ENCODE measurements at regions not wholly inside any gene's neighbourhood (a gene's known extent, or its start where the extent isn't known, plus 50 kb on each side); places are given as distances from the start of the nearest gene placed in this dataset.

DNA sequence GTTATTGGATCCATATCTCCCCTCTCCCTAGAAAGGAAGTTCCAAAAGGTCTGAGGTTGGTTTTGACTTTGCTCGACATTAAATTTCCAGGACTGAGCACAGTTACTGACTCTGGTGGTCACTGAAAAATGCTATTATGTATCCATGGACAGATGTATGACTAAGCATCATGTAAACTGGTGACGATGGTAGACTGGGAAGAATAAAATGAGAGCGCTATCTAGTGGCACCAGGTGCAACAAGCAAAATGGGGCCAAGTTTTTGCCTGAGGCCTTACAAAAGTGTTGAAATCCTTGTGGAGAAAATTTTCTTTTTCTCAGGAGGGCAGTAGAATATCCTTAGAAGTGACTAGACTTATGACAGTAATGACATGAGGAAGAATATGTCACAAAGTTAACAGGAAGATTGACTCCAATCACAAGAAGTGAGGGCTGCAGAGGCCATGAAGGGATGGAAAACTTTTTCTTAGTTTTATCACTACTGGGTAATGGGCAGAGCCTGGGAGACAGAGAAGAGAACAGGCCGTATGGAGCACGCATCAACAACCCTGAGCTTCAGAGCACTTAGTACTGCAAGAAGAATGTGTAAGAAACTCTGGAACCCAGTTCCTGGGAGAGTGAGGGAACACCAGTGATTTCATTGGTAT, 88.9 kb upstream of the ELOVL5 start:
- TF ChIP-seq, protein P1, sequence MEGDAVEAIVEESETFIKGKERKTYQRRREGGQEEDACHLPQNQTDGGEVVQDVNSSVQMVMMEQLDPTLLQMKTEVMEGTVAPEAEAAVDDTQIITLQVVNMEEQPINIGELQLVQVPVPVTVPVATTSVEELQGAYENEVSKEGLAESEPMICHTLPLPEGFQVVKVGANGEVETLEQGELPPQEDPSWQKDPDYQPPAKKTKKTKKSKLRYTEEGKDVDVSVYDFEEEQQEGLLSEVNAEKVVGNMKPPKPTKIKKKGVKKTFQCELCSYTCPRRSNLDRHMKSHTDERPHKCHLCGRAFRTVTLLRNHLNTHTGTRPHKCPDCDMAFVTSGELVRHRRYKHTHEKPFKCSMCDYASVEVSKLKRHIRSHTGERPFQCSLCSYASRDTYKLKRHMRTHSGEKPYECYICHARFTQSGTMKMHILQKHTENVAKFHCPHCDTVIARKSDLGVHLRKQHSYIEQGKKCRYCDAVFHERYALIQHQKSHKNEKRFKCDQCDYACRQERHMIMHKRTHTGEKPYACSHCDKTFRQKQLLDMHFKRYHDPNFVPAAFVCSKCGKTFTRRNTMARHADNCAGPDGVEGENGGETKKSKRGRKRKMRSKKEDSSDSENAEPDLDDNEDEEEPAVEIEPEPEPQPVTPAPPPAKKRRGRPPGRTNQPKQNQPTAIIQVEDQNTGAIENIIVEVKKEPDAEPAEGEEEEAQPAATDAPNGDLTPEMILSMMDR (IDR thresholded peaks at IDR 0.05) = peak in 2 of 3 experiments; percentile 13 to 36
- no peak for TF ChIP-seq POLR2A (IDR thresholded peaks at IDR 0.05; ENCODE audit: low read depth)

Data from esophagus muscularis mucosa (tissue), 3 donors.